Osteoblast (primary cell): ENCODE measurements at regions not wholly inside any gene's neighbourhood (a gene's known extent, or its start where the extent isn't known, plus 50 kb on each side); places are given as distances from the start of the nearest gene placed in this dataset.
A peak's percentile ranks its signal among the peaks of the same experiment; 100 is the strongest.

Source experiments
- DNase-seq: peaks from one replicate; pipeline ENCODE4 v3.0.0; 2011; ENCODE audit warnings: low spot score, mixed read lengths; ENCODE audit not compliant: insufficient read length; ENCODE audit errors: missing footprints
- H2AFZ ChIP-seq: 2 replicates; pipeline ENCODE4 v1.6.0; 2011; ENCODE audit warnings: mild to moderate bottlenecking, low read length
- H3K27ac ChIP-seq: 2 replicates; pipeline ENCODE4 v1.5.1; 2011; ENCODE audit warnings: mild to moderate bottlenecking, low read depth, low read length, moderate library complexity
- H3K27me3 ChIP-seq: 2 replicates; pipeline ENCODE4 v1.6.0; 2012; ENCODE audit warnings: mild to moderate bottlenecking, control low read depth, inconsistent platforms, low read length, moderate library complexity; ENCODE audit not compliant: insufficient read depth
- H3K36me3 ChIP-seq: 2 replicates; pipeline ENCODE4 v1.5.1; 2011; ENCODE audit warnings: mild to moderate bottlenecking, low read length, control low read depth, moderate library complexity; ENCODE audit not compliant: insufficient read depth
- H3K4me1 ChIP-seq: 2 replicates; pipeline ENCODE4 v1.5.1; 2011; ENCODE audit warnings: mild to moderate bottlenecking, low read length, control low read depth, moderate library complexity; ENCODE audit not compliant: insufficient read depth
- H3K4me2 ChIP-seq: 2 replicates; pipeline ENCODE4 v1.6.0; 2011; ENCODE audit warnings: mild to moderate bottlenecking, low read length; ENCODE audit not compliant: insufficient read depth
- H3K4me3 ChIP-seq: fragments of 200-600 bp; sonication (generic); 3 replicates; pipeline ENCODE4 v1.5.1; 2012; ENCODE audit warnings: mild to moderate bottlenecking, low read length, inconsistent platforms; ENCODE audit not compliant: insufficient read depth
- H3K79me2 ChIP-seq: 2 replicates; pipeline ENCODE4 v1.6.0; 2012; ENCODE audit warnings: mild to moderate bottlenecking, low read length, control low read depth, inconsistent platforms; ENCODE audit not compliant: insufficient read depth
- H3K9me3 ChIP-seq: 2 replicates; pipeline ENCODE4 v1.5.1; 2011; ENCODE audit warnings: low read depth, low read length, control low read depth
- H4K20me1 ChIP-seq: 2 replicates; pipeline ENCODE4 v1.6.0; 2012; ENCODE audit warnings: mild to moderate bottlenecking, low read length, control low read depth; ENCODE audit not compliant: insufficient read depth
- TF ChIP-seq, protein P1 (sequence below): IDR thresholded peaks from 2 replicates; pipeline ENCODE4 v1.5.1; 2011; ENCODE audit warnings: mild to moderate bottlenecking, low read depth, low read length, moderate library complexity; ENCODE audit errors: extremely low read depth

DNA sequence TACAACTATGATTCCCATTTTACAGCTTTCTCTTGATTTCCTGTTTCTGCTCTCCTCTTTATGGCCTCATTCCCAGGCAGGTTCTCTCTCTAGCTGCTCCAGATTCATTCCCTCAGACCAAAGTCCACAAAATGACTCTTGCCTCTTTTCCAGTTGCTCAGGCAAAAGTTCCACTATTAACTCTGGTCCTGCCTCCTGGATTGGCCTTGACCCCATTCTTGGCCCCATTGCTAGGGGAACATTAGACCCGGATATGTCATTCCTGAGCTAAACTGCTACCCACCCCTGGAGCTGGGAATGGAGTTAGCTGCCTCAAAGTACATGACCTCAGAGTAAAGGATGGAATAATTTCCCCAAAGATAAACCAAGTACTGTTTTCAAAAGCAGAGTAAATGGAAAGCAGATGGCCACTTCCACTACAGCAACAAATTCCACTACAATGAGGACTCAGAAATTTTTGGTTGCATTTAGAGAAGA, 73.0 kb upstream of the GAP43 start:
- no peaks in the 10 kb centered on the region for H3K9me3 ChIP-seq
- H3K4me1 ChIP-seq = peaks cover 3% of the 10 kb centered on the region
- no peak overlapping the region for H3K27ac ChIP-seq
- no peaks in the 10 kb centered on the region for H3K36me3 ChIP-seq
- no peaks in the 10 kb centered on the region for H3K79me2 ChIP-seq
- TF ChIP-seq, protein P1, sequence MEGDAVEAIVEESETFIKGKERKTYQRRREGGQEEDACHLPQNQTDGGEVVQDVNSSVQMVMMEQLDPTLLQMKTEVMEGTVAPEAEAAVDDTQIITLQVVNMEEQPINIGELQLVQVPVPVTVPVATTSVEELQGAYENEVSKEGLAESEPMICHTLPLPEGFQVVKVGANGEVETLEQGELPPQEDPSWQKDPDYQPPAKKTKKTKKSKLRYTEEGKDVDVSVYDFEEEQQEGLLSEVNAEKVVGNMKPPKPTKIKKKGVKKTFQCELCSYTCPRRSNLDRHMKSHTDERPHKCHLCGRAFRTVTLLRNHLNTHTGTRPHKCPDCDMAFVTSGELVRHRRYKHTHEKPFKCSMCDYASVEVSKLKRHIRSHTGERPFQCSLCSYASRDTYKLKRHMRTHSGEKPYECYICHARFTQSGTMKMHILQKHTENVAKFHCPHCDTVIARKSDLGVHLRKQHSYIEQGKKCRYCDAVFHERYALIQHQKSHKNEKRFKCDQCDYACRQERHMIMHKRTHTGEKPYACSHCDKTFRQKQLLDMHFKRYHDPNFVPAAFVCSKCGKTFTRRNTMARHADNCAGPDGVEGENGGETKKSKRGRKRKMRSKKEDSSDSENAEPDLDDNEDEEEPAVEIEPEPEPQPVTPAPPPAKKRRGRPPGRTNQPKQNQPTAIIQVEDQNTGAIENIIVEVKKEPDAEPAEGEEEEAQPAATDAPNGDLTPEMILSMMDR = no peak
- no peaks in the 10 kb centered on the region for H4K20me1 ChIP-seq
- H3K4me2 ChIP-seq = no peak overlapping the region
- H3K4me3 ChIP-seq = no peak overlapping the region
- DNase-seq = no peak
- no peaks in the 10 kb centered on the region for H3K27me3 ChIP-seq
- peak overlapping the region; percentile 28 for H2AFZ ChIP-seq

DNA sequence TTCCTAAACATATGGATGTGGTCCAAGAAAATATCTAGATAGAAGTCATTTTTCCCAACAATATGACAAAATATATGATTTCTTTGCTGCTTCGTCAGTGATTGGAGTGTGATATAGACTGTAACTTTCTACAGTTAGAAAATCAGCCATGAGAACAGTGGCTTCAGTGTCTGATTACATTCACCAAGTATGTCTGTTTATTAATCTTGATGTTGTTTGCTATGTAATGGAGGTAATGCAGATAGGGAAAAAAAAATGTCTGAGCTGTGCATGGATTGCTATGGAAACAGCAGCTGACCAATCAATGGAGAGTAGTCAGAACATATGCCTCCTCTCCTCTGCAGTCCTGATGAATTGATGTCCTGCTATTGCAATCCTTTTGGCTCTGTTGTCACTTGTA, 72.3 kb upstream of the GAP43 start:
- Histone ChIP-seq H3K4me2 (no peak overlapping the region), H2AFZ (no peak overlapping the region), H3K4me3 (no peak overlapping the region), H4K20me1 (no peaks in the 10 kb centered on the region), H3K36me3 (no peaks in the 10 kb centered on the region), H3K27ac (no peak overlapping the region), H3K4me1 (peaks cover 3% of the 10 kb centered on the region), H3K79me2 (no peaks in the 10 kb centered on the region), H3K9me3 (no peaks in the 10 kb centered on the region), H3K27me3 (no peaks in the 10 kb centered on the region)
- TF ChIP-seq, protein P1 = no peak
- DNase-seq = no peak

DNA sequence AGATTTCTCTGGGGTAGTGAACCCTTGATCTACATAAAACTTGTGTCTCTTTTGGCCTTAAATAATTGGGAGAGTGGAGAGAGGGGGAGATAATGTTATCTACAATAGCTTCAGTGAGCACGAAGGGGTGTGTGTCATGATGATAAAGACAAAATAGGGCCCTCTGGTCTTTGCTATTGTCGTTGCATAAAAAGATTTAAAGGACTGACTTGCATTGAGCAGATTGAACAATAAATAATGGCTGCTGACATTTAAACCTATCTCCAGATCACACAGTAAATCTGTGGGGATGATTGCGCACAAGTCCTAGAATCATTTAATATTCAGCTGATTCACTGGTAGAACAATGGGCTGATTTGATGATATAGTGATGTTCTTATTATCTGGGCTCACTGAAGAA, 71.3 kb upstream of the GAP43 start:
- no peak for DNase-seq
- H2AFZ ChIP-seq = no peak overlapping the region
- TF ChIP-seq, protein P1 = no peak
- H3K27me3 ChIP-seq = no peaks in the 10 kb centered on the region
- no peak overlapping the region for H3K27ac ChIP-seq
- no peaks in the 10 kb centered on the region for H3K9me3 ChIP-seq
- H4K20me1 ChIP-seq = no peaks in the 10 kb centered on the region
- H3K4me3 ChIP-seq = no peak overlapping the region
- no peak overlapping the region for H3K4me2 ChIP-seq
- peaks cover 3% of the 10 kb centered on the region for H3K4me1 ChIP-seq
- H3K36me3 ChIP-seq = no peaks in the 10 kb centered on the region
- H3K79me2 ChIP-seq = no peaks in the 10 kb centered on the region

DNA sequence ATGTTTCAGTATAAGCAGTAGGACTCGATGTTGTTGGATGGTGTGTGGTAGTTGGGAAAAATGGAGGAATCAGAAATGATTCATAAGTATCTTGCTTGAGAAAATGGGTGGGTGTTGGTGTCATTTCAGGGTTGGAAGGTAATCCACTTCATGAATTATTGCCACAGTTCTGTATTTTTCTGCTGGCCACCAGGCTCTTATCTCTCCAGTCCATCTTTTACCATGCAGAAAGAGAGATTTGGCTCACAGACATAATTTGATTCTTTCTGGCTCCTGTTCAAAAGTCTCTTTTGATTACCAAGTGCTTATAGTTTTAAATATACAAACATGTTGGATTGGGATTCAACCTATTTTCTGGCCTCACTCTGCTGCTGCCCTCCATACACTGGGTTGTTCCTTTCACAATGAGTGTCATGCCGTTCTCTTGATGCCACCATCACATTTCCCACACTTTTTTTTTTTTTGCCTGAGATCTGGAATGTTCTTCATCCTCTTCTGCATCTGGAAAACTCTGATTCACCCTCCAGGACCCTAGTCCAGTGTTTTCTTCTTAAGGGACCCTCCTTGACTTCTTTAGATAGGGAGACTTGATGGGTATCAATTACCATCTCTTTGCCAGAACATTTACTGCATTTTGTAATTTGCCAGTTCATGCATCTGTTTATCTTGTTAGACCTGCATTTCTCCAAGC, 69.4 kb upstream of the GAP43 start:
- no peak for DNase-seq

More for the DNA sequence above, 69.4 kb upstream of the GAP43 start:
- TF ChIP-seq, protein P1 = no peak
- Histone ChIP-seq H3K9me3 (no peaks in the 10 kb centered on the region), H3K27me3 (no peaks in the 10 kb centered on the region), H2AFZ (no peak overlapping the region), H3K79me2 (no peaks in the 10 kb centered on the region), H3K4me1 (peaks cover 2% of the 10 kb centered on the region), H3K4me3 (no peak overlapping the region), H3K4me2 (no peak overlapping the region), H3K27ac (no peak overlapping the region), H3K36me3 (no peaks in the 10 kb centered on the region), H4K20me1 (no peaks in the 10 kb centered on the region)
